ENCODE measurements at regions not wholly inside any gene's neighbourhood (a gene's known extent, or its start where the extent isn't known, plus 50 kb on each side); places are given as distances from the start of the nearest gene placed in this dataset.
A peak's percentile ranks its signal among the peaks of the same experiment; 100 is the strongest.
"Not testable (repeated sequence)": the region's sequence is repeated elsewhere in the genome, so short reads cannot be mapped to it uniquely, and the experiment has no call there.

DNA sequence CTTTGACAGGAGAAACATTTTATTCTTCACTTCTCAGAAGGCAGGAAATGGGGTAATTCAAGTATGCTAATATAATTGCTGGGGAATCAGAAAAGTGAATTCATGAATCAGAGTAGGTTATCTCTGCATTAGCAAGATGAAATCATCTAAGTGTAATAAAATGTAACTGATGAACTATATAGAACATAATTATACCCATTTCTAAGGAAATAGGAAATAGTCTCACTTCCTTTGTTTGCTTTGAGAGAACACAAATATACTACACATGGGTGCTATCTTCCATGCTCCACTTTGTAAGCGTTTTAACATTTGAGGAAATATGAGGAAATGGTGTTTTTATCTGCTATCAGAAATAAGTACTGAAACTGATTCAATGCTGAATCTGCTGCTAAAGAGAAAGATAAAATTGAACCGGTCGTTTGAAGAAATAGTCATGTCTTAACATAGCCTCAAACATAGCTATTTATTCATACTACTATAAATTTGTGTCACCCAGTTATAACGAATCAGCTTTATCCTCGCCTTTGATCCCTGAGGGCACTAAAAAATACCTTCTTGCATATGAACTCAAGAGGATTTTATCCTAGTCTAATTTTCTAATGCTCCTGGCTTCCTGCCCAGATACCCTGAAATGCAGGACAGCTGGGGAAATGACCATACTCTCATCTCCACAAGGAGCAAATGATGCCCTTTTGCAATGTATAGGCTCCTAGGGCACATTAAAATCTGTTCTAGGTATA lies 696.0 kb downstream of the C12orf50 start:
- peak; percentile 21 for DNase-seq (ENCODE audit: low spot score)

DNA sequence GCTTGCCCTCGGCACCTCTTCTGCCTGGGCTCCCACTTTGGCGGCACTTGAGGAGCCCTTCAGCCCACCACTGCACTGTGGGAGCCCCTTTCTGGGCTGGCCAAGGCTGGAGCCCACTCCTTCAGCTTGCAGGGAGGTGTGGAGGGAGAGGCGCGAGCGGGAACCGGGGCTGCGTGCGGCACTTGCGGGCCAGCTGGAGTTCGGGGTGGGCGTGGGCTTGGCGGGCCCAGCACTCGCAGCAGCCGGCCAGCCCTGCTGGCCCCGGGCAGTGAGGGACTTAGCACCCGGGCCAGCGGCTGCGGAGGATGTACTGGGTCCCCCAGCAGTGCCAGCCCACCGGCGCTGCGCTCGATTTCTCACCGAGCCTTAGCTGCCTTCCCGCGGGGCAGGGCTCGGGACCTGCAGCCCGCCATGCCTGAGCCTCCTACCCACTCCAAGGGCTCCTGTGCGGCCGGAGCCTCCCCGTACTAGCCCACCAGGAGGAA lies 699.1 kb downstream of the C12orf50 start:
- DNase-seq (ENCODE audit: low spot score) = not testable (repeated sequence)

DNA sequence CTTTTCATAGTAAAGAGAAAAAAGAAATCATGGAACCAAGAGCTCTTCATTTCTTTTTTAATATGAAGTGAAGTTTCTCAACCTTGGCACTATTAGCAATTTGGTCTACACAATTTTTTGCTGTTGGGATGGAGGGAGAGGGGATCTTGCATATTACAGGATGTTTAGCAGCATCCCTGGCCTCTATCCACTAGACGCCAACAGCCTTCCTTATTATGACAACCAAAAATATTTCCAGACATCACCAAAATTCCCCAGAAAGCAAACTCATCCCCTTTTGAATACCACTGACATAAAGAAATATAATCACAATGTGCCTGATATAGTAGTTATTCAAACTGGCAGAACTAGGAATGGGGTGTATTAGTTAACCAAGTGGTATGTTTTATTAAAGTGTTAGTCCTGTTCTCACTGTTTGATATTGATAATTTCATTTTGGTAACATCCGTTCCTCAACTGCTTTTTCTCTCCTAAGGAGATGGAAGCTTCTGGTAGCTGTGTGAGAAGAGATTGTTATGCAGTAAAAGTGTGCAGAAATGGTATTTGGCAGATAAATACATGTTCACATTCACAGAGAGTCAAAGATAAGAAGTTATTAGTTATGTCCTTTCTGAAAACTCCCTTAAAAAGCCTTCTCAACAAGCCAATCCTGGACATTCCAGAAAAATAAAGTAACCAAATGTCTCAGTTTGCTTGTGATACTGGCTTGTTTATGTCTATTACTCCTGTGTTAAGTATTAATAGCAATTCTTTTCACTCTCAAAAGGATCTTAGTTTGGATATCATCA lies 699.9 kb downstream of the C12orf50 start:
- DNase-seq (ENCODE audit: low spot score) = no peak

DNA sequence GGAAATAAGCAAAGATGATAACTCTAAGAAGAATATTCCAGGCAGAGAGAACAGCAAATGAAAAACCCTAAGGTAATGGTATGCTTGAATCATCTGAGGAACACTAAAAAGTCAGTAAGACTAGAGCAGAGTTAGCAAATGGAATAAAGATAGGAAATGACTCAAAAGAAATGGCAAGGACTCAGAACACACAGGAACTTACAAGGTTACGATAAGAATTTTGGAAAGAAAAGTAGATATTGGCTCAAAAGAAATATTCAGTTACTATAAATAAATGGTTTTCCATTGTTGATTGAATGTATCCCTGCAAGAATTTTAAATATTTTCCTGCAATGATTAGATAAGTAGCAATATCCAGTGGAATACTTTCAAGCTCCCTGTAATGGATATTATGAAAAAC lies 705.8 kb downstream of the C12orf50 start:
- no peak for DNase-seq (ENCODE audit: low spot score)

DNA sequence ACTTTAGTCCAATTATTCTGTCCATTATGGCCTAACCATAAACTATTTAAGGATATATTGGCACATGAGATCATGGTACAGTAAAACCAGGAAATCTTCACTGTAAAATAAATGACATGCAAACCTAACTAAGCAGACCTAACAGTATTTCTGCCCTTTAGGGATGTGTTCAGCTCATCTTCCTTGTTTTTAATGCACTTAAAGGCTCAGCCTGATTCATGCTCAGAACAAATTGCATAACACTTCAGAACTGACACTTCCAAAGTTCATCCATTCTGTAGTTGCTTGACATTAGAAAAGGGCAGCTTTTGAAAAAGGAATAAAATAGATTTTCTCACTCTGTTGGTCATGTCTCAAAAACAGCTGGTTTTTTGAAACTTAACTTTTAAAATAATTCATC lies 708.5 kb downstream of the C12orf50 start:
- no peak for DNase-seq (ENCODE audit: low spot score)

DNA sequence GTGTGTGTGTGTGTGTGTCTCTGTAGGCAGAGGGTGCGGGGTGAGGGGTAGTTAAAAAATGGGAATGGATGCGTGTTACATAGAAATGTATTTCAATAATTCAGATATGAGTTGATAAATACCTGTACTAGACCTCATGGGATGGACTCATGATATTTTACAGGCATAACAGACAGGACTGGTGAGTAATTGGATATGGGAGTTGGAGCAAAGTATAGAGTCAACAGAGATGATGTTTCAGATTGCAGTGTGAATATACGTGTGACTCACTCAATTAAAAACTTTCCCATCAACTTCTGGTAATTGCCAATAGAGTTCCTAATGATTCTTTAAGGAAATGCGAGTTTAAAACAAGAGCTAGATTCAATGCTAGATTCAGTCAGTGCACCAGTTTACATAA lies 711.9 kb downstream of the C12orf50 start:
- no peak for DNase-seq (ENCODE audit: low spot score)

DNA sequence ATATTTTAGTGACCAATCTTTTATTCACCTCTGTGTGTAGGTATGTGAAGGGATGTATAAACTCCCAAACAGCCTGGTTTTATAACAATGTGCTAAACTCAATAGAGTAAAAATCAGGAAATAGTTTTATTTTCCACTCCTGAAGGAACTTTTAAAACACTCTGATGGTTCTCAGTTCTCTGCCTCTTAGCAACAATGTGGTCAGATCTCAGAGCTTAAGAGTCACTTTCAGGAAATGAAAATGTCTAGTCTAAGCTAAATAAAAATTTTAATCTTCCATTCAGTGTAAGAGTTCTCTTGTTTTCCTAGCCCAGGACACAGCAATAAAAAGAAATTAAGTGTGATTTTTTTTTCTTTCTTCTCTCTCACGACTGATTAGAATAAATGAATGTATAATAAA lies 718.0 kb downstream of the C12orf50 start:
- no peak for DNase-seq (ENCODE audit: low spot score)

DNA sequence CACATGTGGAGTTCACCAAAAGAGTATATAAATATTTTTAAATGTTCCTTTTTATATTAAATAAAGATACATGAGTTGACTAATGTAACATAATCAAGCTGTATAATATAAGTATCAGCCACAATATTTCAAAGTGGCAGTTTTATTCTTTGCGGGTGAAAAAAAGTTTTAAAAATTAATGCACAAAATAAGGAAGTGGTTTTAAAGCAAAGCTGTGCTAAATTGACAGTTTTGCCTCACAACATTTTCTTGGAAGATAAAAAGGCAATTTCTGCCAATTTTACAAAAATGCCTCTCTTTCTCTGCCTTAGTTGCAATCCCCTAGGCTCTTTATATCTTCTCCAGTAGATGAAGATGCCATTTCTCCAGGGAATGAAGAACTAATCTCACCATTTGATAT lies 719.1 kb downstream of the C12orf50 start:
- no peak for DNase-seq (ENCODE audit: low spot score)

DNA sequence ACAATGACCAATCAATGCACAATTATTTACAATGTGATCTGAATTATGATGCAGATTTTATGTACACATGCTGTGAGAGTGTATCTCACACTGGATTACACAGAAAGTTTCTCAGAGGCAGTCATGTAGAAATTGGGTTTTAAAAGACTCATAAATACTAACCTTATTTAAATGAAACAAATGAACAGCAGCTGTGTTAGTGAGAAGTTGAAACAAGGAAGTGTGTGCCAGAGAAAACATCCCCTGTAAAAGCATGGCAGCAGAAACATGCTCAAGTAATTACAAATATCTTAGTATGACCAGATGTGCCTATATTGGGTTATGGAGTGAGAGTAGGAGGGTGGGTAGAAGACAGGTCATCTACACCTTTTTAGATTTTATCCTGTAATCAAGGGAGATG lies 723.7 kb downstream of the C12orf50 start:
- no peak for DNase-seq (ENCODE audit: low spot score)

DNA sequence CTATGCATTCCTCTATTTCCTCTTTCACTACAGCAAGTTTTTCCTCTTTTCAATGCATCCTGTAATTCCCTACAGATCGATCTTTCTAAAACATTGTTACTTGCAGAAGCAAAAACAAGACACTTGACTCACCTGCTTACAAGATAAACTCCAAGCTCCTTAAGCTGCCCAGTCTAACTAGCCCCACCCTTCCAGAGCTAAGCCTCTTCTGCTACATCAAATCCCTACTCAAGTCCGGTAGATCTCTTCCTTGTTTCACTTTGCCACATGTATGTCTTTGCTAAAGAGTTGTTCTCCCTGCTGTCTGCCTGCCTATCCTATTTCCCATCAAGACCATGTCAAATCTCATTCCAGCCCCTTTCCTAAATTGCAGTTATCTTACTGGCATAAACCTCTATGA lies 724.8 kb downstream of the C12orf50 start:
- DNase-seq (ENCODE audit: low spot score) = no peak

DNA sequence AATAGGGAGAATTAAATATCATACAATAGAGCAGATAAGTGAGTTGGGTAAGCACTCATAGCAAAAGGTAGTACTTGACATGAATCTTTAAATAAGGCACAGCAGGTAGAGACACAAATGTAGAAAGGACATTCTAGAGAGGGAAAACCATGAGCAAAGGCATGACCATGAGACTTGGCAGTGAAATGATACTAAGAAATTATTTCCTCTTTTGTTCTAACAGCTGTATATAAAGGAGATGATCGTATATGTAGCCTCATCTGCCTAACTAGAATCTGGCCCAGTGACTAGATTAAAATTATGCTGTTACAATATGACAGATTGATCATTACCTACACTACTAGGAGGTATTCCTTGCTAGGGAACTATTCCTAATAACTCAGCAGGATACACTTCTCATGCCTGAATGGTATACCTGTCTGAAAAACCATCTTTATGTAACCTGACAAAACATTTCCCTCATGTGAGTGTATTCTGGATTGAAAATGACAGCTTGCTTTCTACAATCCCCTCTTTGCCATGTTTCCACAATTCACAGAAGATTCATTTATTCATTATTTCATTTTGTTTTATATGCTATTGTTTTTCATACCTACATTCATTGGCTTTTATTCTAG lies 725.7 kb downstream of the C12orf50 start:
- no peak for DNase-seq (ENCODE audit: low spot score)

DNA sequence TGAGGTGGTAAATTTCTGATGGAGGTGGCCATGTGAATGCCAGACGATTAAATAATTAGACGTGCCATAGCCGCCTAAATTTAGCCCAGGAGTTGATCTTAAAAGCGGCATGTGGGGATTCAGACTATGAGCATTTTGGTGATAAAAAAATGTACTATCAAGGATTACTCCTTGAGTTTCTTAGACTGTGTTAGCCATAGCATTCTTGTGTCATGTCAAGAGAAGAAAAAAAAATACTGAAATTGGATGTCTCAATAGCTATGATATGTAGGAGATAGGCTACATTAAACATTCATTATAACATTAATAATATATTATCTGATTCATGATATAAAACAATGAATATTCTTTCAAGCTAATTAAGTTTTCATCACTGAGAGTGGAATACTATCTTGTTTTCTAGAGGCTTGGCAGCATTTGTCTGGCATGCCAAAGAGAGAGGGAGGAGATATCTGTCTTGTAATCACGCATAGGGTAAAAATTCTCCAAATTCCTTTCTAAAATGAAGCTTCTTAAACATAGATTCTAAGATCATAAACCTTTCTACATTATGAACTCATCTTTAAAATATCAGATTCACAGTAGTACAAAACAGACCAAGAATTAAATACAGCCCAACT lies 727.0 kb downstream of the C12orf50 start:
- DNase-seq (ENCODE audit: low spot score) = no peak

DNA sequence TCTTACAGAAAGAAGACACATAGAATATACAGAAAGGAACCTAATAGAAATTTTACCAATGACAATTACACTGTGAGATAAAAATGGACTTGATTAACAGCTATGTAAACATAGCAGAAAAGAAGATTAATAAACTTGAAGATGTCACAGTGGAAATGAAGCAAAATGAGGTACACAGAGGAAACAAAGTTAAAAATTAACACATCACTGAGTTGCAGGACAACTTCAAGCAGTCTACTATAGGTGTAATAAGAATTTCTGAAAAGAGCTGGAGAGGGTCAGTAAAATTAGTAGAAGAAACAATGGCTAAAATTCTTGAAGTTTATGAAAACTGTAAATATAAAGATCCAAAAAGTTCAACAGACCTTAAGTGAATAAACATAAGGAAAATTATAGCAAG lies 738.7 kb downstream of the C12orf50 start:
- DNase-seq (ENCODE audit: low spot score) = no peak

DNA sequence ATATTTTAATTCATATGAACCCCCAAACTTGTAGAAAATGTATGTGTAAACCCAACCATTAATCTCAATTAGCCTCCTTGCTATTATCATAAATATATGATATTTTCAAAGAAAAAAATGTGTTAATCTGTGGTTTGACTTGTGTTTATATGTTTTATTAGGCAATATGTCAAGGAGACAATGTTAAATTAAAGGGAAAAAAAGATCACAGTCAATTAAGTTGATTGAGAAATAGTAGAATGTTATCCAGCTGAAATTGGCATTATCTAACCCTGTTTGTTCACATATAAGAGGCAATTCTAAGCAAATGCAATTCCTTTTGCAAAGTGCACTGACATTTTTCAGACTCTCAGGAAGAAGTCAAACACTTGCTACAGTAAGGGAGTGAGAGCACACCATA lies 745.3 kb downstream of the C12orf50 start:
- no peak for DNase-seq (ENCODE audit: low spot score)

DNA sequence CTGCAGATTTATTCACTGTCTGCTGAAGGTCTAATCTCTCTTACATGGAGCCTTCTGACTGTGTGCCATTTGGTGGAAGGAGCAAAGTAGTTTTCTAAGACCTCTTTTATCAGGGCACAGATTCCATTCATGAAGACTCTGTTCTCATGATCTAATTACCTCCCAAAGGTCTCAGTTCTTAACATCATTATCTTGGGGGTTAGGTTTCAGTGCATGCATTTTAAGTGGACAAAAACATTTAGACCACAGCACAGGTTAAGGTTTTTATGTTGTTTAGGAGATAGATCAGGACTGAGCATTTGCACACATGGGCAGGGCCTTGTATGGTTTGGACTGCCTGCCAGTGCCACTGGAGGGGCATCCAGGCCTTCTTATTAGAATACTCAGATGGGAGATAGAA lies 746.1 kb downstream of the C12orf50 start:
- no peak for DNase-seq (ENCODE audit: low spot score)

DNA sequence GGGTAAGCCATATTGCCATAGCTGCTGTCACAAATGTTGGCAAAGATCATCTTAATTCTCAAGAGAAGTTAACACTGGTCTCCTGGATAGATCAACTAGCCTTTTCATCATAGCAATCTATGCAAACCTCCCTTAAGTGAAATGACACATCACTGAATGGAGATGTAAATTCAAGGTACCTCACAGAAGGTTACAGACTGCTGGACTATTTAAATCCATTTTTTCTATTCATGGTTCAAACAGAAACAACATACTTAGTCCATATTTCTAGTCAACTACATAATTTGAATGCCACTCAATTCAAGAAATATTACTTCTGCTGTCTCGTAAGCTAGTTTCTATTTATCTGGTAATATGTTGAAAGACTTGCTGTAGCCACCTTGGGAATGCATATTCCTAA lies 748.3 kb downstream of the C12orf50 start:
- DNase-seq (ENCODE audit: low spot score) = no peak

DNA sequence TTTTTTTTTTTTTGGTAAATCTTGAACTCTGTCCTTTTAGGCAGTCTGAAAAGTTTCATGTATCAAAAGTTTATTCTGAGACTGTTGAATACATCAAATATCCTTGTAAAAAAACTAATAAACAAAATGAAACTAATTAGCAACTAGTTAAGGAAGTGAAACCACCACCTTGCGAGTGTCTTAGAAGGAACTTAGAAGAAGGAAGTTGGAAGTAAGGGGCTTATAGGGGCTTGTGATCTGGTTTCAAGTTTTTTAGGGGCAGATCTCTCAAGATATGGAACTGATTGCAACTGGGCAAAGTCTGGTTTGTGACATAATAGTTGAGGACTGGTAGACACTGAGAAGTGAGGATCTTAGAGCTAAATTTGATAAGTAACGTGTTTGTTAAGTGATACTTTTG lies 748.8 kb downstream of the C12orf50 start:
- no peak for DNase-seq (ENCODE audit: low spot score)

DNA sequence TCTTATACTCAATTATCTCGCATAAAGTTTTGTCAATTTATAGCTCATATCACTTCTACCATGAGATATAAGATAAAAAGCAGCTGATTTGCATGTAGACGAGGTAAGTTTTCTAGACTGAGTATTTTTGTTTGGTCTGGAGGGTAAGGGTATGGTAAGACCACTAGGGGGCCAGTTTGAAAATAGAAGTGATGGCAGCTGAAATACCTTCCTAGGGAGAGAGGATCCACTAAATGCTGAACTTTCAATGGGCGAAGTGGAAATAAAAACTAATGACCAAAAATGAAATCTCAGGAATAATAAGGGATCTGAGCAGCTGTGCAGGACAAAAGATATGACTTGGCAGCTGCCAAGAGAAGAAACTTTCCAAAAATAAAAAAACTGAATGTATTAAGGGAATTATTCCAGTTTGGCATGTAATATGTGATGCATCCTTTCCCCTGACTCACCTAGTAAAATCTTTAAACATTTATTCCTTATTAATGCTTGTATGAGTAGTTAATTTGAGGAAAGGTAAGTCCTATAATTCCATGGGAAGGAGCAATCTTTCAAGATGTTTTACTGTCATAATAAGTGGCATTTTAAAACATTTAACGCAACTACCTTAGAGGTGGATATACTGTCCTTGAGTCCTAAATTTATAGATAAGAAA lies 754.5 kb downstream of the C12orf50 start:
- DNase-seq (ENCODE audit: low spot score) = peak; percentile 13

DNA sequence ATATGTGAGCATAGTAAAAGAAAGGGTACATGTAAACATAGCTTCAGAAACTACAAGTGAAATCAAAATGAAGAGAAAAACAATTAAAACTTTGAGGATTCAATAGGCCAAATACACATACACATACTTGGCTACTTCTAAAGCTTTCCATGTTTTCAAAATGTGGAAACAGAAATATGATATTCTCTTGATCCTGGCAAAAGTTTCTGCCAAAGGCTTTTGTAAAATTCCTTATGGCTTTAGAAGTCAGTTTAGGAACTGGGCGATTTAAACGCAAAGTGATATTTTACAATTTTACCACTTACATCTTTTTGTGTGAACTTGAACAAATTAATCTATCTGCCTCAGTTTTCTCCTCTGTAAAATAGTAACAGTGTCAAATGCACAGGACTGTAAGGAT lies 756.4 kb downstream of the C12orf50 start:
- no peak for DNase-seq (ENCODE audit: low spot score)

DNA sequence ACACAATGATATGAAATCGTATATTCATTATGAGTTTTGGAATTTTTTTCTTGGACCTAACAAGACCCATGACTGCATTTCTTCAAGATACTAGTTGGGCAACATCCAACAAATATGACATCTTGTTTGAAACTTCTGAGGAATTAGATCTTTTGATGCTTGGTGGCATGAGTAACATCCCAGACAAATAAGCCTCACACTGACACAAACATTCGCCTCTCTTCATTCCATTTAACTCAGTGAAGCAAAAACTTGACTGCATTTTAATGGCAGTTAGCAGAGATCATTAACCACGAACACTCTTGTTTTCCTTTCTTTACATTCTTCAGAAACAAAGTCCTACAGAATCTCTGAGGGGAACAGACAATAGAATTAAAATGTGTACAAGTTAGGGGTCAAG lies 758.3 kb downstream of the C12orf50 start:
- no peak for DNase-seq (ENCODE audit: low spot score)

DNA sequence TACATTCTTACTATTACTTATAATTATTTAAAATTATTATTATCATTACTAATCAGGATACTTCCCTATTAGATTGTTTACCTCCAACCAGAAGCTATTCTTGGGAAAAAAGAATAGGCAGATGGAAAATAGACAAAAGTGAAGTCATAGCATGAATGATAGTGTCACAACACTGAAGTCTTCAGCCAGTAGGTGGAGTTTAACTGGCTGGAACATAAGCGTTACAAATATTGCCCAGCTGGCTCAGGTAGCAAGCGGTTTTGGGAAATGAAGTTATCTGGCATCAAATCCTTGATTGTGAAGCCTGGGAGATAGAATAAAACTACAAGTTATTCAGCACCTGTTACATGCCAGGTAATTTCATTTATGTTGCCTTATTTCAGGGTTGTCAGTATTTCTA lies 762.9 kb downstream of the C12orf50 start:
- DNase-seq (ENCODE audit: low spot score) = no peak

DNA sequence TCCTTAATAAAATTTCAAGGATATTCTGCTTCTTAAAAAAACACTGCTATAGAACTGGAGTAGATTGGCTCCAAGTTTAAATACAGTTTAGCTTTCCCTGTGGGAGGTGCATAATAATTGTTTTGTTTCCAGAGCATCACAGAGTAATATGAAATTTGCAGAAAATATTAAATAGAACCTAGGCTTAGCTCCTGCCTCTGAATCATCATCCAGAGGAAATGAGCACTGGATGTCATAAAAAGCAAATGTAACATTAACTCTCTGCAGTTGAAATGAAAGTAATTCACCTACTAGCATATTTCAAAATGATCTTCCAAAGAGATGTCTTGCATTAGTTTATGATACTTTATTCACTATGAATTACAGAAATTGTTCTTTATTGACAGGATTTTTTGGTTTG lies 769.8 kb downstream of the C12orf50 start:
- DNase-seq (ENCODE audit: low spot score) = no peak
